GM21737 (cell line): ENCODE measurements at regions not wholly inside any gene's neighbourhood (a gene's known extent, or its start where the extent isn't known, plus 50 kb on each side); places are given as distances from the start of the nearest gene placed in this dataset.

Source experiments
- ATAC-seq: cut with Tn5 transposase; IDR thresholded peaks from one replicate; pipeline ENCODE4 v1.9.1; 2021; ENCODE audit warnings: mild to moderate bottlenecking, moderate library complexity; ENCODE audit not compliant: unreplicated experiment

DNA sequence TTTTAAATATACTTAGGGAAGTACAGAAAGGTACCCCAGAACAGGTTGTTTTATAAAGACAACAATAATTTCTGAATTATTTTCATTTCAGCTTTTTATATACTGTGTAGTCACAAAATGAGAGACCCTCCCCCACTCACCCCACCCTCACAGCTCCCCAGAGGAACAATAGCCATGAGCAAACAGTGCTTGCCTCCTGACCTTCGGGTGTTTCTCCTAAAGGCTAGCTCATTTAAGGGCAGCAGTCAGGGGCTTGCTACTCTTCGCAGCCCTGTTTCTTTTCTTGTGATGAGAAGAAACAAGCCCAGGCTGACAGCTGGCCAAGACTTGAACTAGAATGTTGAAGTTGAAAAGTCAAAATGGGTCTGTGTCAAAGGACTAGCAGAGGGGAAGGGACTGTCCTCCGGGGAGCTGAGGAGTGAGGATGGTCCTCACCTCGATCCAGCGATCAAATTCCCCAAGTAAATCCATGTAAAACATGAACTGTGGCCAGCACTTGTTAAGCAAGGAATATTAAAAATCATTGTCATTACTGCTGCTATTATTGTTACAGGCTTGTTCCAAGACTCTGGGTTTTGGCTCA is 133.8 kb upstream of the ARHGAP5 start:
- ATAC-seq, result no peak

DNA sequence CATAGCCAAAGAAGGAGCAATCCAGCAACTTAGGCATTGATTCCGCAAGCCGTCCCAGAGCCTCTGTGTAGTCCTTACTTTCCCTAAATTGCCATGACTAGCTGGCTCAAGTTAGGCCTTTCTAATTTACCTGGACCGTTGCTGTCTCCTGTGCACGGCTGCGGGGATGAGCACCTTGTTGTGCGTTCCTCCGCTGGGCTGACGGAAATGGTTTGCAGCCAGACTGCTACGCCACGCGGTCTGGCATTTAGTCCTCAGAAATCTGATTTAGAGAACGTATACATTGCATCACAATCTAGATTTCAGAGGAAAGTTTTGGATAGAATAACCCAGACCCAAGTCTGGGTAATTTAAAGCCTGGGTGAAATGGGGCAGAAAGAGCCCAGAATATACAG is 133.2 kb upstream of the ARHGAP5 start:
- no peak for ATAC-seq

DNA sequence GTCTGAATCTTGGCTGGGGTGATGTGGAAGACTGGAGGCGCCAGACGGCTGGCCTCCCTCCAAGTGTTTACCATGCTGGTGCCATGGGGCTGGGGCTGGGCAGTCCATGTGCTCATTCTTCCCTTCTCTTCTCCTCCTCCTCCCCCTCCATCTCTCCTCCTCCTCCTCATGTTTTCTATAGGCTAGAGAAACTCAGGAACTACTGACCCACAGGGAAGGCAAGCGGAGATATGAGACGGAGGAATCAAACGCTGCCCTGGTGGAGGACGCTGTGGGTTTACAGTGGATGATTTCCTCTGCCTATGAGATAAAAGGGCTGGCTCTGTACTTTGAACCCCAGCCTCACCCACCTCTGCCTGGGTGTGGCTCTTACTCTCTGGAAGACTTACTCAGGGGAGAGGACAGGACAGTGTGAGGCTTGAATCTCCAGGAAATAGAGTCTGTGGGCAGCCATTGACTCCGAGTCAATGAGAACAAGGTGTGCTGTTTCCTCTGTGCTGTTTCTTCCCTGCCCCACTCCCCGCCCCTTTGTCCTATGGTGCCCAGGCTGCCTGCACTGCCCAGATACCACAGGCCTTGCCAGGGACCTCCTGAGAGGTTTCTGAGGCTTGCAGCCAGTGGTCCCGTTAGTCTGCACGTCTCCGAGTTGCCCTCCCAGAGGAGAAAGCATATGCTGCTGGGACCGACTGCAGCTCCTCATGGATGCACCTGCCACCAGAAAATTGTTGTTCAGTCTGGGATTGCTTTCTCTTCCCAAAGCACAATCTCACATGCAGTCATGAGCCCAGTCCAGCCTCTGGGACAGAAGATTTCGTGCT is 132.6 kb upstream of the ARHGAP5 start:
- ATAC-seq, result no peak

DNA sequence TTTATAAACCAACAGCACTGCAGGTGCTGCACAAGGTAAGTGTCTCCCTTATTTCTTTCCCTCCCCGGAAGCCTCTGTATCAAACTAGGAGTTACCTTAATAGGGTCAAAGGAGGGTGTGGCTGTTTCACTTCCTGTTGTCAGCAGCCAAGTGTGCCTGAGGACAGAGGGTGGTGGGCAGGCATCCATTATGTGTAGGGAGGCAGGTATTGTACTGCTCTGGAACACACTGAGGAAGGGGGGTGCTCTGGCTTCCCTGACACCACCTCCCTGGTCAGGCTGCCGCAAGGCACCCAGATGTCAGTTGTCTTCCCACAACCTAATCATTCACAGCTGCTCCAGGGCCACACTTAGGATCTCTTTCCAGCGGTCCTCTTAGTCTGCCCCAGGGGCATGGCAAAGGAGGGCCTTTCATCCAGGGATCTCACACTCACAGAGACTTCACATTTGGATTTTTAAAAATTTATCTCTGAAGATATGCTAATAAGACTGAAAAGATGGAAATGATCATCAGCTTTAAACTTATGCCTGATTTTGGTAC is 132.0 kb upstream of the ARHGAP5 start:
- ATAC-seq, result no peak

GRCh38 chr14:31945701-31946100 is 131.4 kb upstream of the ARHGAP5 start:
- ATAC-seq, result no peak

GRCh38 chr14:31947076-31947475 is 130.0 kb upstream of the ARHGAP5 start:
- ATAC-seq, result no peak

DNA sequence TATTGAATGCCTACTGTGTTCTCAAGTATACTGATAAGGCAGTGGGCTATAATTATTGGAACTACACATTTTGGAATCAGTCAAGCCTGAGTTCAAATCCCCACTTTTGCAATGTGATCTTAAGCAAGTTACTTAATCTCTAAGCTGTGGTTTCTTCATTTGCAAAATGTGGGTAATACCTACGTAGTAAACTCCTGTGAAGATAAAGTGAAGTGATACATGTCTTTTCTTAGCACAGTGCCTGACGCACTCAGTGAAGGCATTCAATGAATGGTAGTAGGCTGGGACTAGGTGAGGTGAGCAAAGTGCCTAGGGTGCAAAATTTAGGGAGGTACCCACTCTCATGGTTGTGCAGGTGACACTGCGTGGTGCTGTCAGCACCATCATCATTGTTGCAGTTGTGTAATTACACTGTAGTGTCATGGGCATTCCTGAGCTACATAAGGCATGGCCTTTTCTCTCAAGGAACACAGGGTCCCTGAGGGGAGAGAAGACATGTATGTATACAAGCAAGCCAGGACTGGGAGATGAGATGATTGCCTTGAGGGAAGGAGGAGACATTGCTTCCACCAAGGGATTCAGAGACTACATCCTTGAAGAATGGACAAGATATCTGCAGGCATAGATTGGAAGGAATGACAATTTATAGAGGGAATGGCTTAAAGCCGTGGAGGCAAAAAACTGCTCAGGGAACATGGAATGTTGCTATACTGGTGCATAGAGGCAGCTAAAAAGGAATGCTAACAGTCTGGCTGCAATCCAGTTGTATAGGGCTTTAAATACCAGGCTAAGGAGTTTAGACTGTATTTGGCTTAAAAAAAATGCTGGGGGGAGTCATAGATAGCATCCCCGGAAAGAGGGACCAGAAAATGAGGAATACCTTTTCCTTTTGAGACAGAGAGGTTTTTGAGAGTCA is 129.2 kb upstream of the ARHGAP5 start:
- ATAC-seq, result no peak

DNA sequence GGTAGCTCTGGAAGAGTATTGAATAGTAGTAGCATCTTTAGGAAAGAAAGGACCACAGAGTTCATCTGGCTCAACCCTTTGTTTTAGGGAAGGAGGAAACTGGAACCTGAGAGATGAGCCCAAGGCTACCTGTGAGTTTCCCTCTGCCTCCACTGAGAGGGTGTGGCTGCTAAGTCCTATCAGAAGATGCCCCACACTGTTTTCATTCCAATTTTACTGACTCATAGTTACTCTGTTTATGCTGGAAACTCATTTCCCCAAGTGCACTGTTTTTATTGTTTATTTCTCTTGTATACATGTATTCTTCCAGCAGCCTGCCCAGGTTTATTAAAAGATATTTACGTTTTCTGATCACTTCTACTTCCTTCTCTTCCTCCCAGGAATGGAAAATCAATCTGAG is 127.4 kb upstream of the ARHGAP5 start:
- ATAC-seq, result no peak

DNA sequence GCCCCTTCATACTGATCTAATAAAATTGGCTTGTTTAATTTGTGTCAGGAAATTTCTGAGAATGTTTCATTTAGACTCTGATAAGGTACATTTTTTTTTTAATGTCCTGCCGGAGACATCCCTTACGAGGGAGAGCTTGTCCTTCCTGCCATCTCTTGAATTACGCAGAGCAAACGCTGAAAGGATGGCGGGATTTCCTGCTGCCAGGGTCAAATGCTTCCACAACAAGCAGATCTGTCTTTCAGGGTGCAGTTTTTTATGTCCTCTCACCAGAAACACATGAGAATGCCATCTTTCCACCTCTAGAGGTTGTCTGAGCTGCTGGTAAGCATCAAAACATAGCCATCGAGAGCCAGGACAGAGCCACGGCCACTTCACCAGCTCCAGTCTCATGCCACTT is 126.8 kb upstream of the ARHGAP5 start:
- ATAC-seq, result no peak

- no peak for ATAC-seq
Measured at GRCh38 chr14:31950764-31951637, 126.1 kb upstream of the ARHGAP5 start.

DNA sequence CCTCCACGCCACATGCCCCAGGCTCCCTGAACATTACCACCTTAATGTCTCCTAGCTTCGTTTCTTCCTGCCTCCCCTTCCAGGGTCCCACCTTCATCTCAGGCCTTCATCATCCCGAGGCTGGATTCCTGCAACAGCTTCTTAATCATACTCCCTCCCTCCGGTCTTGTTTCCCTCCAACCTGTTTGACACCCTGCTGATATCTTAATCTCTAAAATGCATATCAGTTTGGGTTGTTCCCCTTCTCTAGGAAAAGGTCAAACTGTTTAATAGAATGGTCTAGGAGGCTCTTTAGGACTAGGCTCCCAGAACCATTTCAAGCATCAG is 125.5 kb upstream of the ARHGAP5 start:
- no peak for ATAC-seq

DNA sequence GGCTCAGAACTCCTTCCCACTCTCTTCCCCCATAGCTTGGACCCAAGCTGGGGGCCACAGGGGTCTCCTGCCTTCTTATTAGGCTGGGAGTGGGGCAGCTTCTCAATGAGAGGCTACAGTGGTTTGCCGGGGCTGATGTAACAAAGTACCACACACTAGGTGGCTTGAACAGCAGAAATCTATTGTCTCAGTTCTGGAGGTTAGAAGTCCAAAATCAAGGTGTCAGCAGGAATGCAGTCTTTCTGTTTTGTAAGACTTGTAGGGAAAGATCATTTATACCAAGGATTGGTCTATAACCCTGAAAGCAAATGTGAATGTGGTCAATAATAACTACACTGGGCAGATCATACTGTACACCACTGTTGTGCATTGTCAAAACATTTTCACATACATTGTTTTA is 124.5 kb upstream of the ARHGAP5 start:
- no peak for ATAC-seq

GRCh38 chr14:31953210-31953609 is 123.9 kb upstream of the ARHGAP5 start:
- no peak for ATAC-seq

DNA sequence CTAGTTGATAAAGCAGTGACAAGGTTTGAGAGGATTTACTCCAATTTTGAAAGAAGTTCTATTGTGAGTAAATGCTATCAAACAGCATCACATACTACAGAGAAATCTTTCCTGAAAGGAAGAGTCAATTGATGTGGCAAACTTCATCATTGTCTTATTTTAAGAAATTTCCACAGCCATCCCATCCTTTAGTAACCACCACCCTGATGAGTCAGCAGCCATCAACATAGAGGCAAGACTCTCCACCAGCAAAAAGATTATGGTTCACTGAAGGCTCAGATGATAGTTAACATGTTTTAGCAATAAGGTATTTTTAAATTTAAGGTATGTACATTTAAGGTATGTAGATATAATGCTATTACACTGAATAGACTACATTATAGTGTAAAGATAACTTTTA is 122.1 kb upstream of the ARHGAP5 start:
- ATAC-seq, result no peak

- no peak for ATAC-seq
Measured at GRCh38 chr14:31955936-31956579, 121.0 kb upstream of the ARHGAP5 start.

DNA sequence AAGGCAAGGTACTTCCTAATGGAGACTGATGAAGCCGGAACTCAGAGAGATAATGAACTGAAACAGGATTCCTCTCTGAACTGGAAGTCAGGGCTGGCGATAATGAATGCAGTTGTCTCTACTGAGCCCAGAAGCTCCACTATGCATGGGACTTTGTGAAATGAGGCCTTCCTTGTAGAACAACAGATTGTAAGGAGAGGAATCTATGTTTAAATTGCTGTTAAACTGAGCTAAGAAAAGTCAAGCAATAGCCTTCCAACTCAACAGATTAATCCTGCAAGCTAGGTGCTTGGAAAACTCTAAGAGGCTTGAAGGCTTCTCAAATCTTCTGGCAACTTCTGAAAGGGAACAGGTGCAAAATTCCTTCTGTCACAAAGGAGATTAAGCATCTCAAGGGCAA is 119.5 kb upstream of the ARHGAP5 start:
- ATAC-seq, result no peak

DNA sequence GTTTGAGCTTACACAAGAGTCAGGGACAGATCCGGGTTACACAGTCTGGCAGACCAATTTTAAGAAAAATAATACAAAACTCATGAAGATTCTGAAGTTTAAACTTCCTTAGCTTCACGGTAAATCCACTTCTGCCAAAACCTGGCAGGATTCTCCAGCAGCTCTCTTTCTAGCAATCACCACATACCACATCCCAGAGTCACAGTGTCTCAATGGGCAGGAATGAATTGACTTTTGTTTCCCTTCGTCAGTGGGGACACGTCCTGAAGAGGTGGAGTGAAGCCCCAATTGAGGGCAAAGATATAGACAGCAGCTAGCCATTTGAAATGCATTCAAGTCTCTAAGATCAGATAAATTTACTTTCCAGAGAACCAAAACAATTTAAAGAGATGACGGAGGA is 117.1 kb upstream of the ARHGAP5 start:
- no peak for ATAC-seq

DNA sequence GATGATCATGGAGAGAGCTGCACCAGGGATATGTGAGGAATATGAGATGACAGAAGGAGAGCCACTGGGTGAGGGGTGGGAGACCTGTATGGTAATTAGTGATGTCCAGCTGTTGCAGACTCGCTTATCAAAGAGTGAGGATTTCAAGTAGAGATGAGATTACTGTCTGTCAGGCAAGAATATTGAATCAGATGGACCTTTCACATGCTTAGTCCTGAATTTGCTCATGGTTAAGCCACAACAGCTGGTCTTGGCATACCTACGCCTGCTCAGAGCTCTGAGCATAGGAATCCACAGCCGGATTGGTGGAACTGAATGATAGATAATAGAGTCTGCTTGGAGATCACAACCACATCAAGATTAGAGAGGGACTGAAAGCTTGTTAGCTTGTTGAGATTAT is 115.2 kb upstream of the ARHGAP5 start:
- ATAC-seq, result no peak

GRCh38 chr14:31962920-31963319 is 114.2 kb upstream of the ARHGAP5 start:
- ATAC-seq, result no peak

- ATAC-seq, result no peak
Measured at GRCh38 chr14:31963587-31963986, 113.5 kb upstream of the ARHGAP5 start.
